ENCODE measurements at regions not wholly inside any gene's neighbourhood (a gene's known extent, or its start where the extent isn't known, plus 50 kb on each side); places are given as distances from the start of the nearest gene placed in this dataset.

DNA sequence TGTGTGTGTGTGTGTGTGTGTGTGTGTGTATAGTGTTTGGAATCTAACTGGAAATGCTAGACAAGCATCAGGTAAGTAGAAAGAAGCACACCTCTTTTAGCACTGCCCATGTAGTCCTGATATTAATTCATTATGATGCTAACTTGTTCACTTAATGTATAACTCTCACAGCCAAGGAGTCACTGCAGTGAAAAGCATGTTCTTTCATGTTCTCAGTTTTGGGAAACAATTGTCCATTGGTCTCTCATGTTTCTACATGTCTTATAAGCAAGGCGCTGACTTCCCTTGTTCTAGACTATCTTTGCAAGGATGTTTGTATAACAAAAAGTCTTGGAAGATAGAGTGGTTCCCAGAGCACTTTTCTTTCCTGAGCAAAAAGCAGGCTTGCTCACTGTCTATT, 148.8 kb upstream of the TNPO1 start:
- TF ChIP-seq YY1 (IDR thresholded peaks at IDR 0.05; ENCODE audit: insufficient read depth, insufficient read length) = no peak
- no peak for TF ChIP-seq SUZ12 (IDR thresholded peaks at IDR 0.05; ENCODE audit: extremely low read depth, insufficient read depth, insufficient read length)

Data from NT2/D1 (cell line).